SK-N-SH (cell line): ENCODE measurements at regions not wholly inside any gene's neighbourhood (a gene's known extent, or its start where the extent isn't known, plus 50 kb on each side); places are given as distances from the start of the nearest gene placed in this dataset.

ENCODE experiments used
- CTCF ChIA-PET: fragments of 300-600, 350-600 bp; formaldehyde crosslinking; extraction: SDS; loops from one replicate; lab custom pipeline; 2021; lab: Yijun Ruan, JAX
- POLR2A ChIA-PET: fragments of 350-600 bp; sonication (Branson Sonifier 250); formaldehyde crosslinking; extraction: SDS; loops from one replicate; lab custom pipeline; 2020; ENCODE audit warnings: antibody characterized with exemption, inconsistent platforms; lab: Yijun Ruan, JAX
- DNase-seq: peaks from one replicate; pipeline ENCODE4 v3.0.0; 2012
- H2AFZ ChIP-seq: fragments of 200-600 bp; sonication (generic); 2 replicates; pipeline ENCODE4 v1.8.1; 2016; ENCODE audit warnings: antibody characterized with exemption, mild to moderate bottlenecking, low read depth
- H3F3A ChIP-seq: fragments of 200-600 bp; sonication (generic); replicated peaks from 2 replicates; pipeline ENCODE3; 2016; ENCODE audit warnings: antibody characterized with exemption, mild to moderate bottlenecking; ENCODE audit not compliant: insufficient read depth
- H3K27ac ChIP-seq, 2 experiments: fragments of 200-500 bp in 1 of 2; fragments of 200-600 bp in 1 of 2; sonication (Bioruptor generic) in 1 of 2; sonication (generic), shearing (Covaris generic) in 1 of 2; 2 replicates each; pipeline versions ENCODE4 v1.5.1 to v1.6.1; 2014 to 2016; ENCODE audit warnings: low read depth in 2 of 2, inconsistent platforms in 1 of 2, low read length in 1 of 2, mild to moderate bottlenecking in 1 of 2, mixed read lengths in 1 of 2
- H3K27me3 ChIP-seq: fragments of 200-600 bp; sonication (generic), shearing (Covaris generic); 2 replicates; pipeline ENCODE4 v1.6.1; 2016; ENCODE audit warnings: mixed run types; ENCODE audit not compliant: insufficient read depth
- H3K36me3 ChIP-seq, 2 experiments: fragments of 200-500 bp in 1 of 2; fragments of 200-600 bp in 1 of 2; sonication (Bioruptor generic) in 1 of 2; sonication (generic) in 1 of 2; replicated peaks in 1 of 2; 2 replicates each; pipeline versions ENCODE3 to v1.5.1; 2014 to 2016; ENCODE audit warnings: low read length in 1 of 2, mild to moderate bottlenecking in 1 of 2; ENCODE audit not compliant: insufficient read depth in 2 of 2, control insufficient read depth in 1 of 2
- H3K4me1 ChIP-seq, 2 experiments: fragments of 200-500 bp in 1 of 2; fragments of 200-600 bp in 1 of 2; sonication (Bioruptor generic) in 1 of 2; sonication (generic), shearing (Covaris generic) in 1 of 2; 2 replicates each; pipeline versions ENCODE4 v1.5.1 to v1.6.1; 2014 to 2016; ENCODE audit warnings: low read depth in 1 of 2, low read length in 1 of 2, mixed run types in 1 of 2; ENCODE audit not compliant: insufficient read depth in 2 of 2, control insufficient read depth in 1 of 2
- H3K4me2 ChIP-seq: fragments of 200-600 bp; sonication (generic), shearing (Covaris generic); 2 replicates; pipeline ENCODE4 v1.6.1; 2017; ENCODE audit warnings: mixed run types
- H3K4me3 ChIP-seq, 2 experiments: fragments of 200-500 bp in 1 of 2; fragments of 200-600 bp in 1 of 2; sonication (Bioruptor generic) in 1 of 2; sonication (generic), shearing (Covaris generic) in 1 of 2; 2 replicates each; pipeline versions ENCODE4 v1.5.1 to v1.8.1; 2014 to 2016; ENCODE audit warnings: low read depth in 2 of 2, inconsistent platforms in 1 of 2, low read length in 1 of 2, mild to moderate bottlenecking in 1 of 2, mixed read lengths in 1 of 2, moderate library complexity in 1 of 2
- H3K79me2 ChIP-seq: fragments of 200-600 bp; sonication (generic); 2 replicates; pipeline ENCODE4 v1.8.1; 2017; ENCODE audit warnings: mild to moderate bottlenecking; ENCODE audit not compliant: insufficient read depth
- H3K9ac ChIP-seq: fragments of 200-600 bp; sonication (generic); 2 replicates; pipeline ENCODE4 v1.6.1; 2017; ENCODE audit warnings: mixed run types
- H3K9me2 ChIP-seq: fragments of 200-600 bp; sonication (generic); 2 replicates; pipeline ENCODE4 v1.6.1; 2017; ENCODE audit warnings: mixed run types
- H3K9me3 ChIP-seq: fragments of 200-600 bp; sonication (generic); 2 replicates; pipeline ENCODE4 v1.6.1; 2017; ENCODE audit warnings: mixed run types, mild to moderate bottlenecking, moderate library complexity
- H4K20me1 ChIP-seq: fragments of 200-600 bp; sonication (generic); 2 replicates; pipeline ENCODE4 v1.6.1; 2017; ENCODE audit warnings: mild to moderate bottlenecking, mixed run types; ENCODE audit not compliant: insufficient read depth
- ELF1 ChIP-seq: IDR thresholded peaks from 2 replicates; pipeline ENCODE4 v1.4.0; 2012
- EP300 ChIP-seq, 2 experiments: IDR thresholded peaks; 2 replicates each; pipeline versions ENCODE4 v1.4.0 to v1.6.1; 2012; ENCODE audit warnings: borderline replicate concordance in 1 of 2, low read depth in 1 of 2, low read length in 1 of 2
- FOXJ3 ChIP-seq: sonication (generic); formaldehyde crosslinking; IDR thresholded peaks from 2 replicates; pipeline ENCODE4 v1.5.1; 2020; ENCODE audit warnings: mild to moderate bottlenecking, missing genetic modification reagents
- GATA2 ChIP-seq: sonication (generic); formaldehyde crosslinking; IDR thresholded peaks from 2 replicates; pipeline ENCODE4 v1.5.0; 2020; ENCODE audit warnings: mild to moderate bottlenecking, missing genetic modification reagents
- JUND ChIP-seq: IDR thresholded peaks from 2 replicates; pipeline ENCODE4 v1.4.0; 2012
- MXI1 ChIP-seq: IDR thresholded peaks from 2 replicates; pipeline ENCODE4 v1.6.1; 2012; ENCODE audit warnings: mild to moderate bottlenecking, low read depth, low read length, improper control_type of control experiment
- NFIC ChIP-seq: IDR thresholded peaks from 2 replicates; pipeline ENCODE4 v1.4.0; 2012; ENCODE audit warnings: borderline replicate concordance
- POLR2AphosphoS5 ChIP-seq: IDR thresholded peaks from 2 replicates; pipeline ENCODE4 v1.6.1; 2012; ENCODE audit warnings: low read depth, low read length
- RAD21 ChIP-seq: IDR thresholded peaks from 2 replicates; pipeline ENCODE4 v1.6.1; 2012; ENCODE audit warnings: mild to moderate bottlenecking, low read length
- RCOR1 ChIP-seq: fragments of 150-350 bp; IDR thresholded peaks from 2 replicates; pipeline ENCODE4 v1.6.1; 2017; ENCODE audit warnings: antibody characterized with exemption, low read length
- TEAD4 ChIP-seq: IDR thresholded peaks from 2 replicates; pipeline ENCODE4 v1.4.0; 2012; ENCODE audit warnings: mild to moderate bottlenecking, borderline replicate concordance; ENCODE audit not compliant: insufficient read depth
- ZBTB33 ChIP-seq: IDR thresholded peaks from 2 replicates; pipeline ENCODE4 v1.4.0; 2012; ENCODE audit warnings: low read depth, borderline replicate concordance
- WGBS: methylation state at CpG from one replicate; pipeline ENCODE4 v1.1.6; 2017; ENCODE audit warnings: low lambda C conversion rate; 5-methylcytosine and 5-hydroxymethylcytosine counted together
- TF ChIP-seq, protein P1 (sequence below): IDR thresholded peaks from 2 replicates; pipeline ENCODE4 v1.4.0; 2012; ENCODE audit warnings: low read depth, borderline replicate concordance
- TF ChIP-seq, protein P2 (sequence below): fragments of 150-350 bp; IDR thresholded peaks from 2 replicates; pipeline ENCODE4 v1.6.1; 2017; ENCODE audit warnings: antibody characterized with exemption, low read length, low read depth, borderline replicate concordance

DNA sequence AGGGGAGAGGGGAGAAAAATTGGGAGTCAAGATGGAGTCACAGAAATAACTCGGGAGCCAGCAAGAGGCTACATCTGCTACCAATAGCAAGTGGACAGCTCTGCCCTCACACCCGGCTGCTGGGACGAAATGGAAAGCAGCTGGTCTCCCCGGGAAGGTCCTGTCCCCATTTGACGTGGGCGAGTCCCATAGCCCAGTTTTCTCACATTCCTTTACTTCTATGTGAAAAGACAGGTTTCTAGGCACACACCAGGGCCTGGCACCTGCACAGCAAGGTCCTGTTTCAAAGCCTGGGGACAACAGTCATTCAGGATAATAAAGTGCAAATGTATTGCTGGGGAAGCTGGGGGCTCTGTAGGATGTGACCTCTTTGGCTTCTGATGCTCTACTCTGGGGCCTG, 162.6 kb downstream of the OAT start (continued):
- TF ChIP-seq, protein P1, sequence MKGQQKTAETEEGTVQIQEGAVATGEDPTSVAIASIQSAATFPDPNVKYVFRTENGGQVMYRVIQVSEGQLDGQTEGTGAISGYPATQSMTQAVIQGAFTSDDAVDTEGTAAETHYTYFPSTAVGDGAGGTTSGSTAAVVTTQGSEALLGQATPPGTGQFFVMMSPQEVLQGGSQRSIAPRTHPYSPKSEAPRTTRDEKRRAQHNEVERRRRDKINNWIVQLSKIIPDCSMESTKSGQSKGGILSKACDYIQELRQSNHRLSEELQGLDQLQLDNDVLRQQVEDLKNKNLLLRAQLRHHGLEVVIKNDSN = no peak
- no peak for TF ChIP-seq JUND
- TF ChIP-seq FOXJ3 (CRISPR knock-in tag) = no peak
- TF ChIP-seq RCOR1 = no peak
- no peak for TF ChIP-seq ELF1
- no peak for TF ChIP-seq GATA2 (CRISPR knock-in tag)

DNA sequence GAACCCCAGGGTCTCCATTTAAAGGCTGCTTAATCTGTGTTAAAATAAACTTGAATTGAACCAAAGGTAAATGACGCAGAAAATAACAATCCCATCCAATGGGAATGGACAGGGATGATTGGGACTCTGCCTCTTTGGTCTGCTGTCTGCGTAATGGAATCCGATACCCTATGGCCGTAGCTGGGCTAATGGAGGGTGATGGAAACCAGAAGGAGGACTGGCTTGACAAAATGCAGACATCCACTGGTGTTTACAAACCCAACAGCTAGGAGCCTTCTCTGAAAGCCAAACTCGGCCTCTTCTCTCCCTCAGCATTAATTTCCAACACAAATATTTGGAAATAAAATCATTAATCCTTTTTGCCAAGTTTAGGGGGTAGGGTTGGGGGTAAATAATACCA, 162.2 kb upstream of the CHST15 start:
- CTCF ChIA-PET = interaction anchor here (1.0 to 7.0 kb wide), 4 partner anchors 12 to 260 kb away, joined by 3 to 52 read pairs (median 18); no protein-coding TSS in a partner anchor
- Histone ChIP-seq H3K4me1 (peaks cover 0 to 17% of the 10 kb centered on the region in 2 experiments; a peak in 1 of 4 replicates), H3K27me3 (no peaks in the 10 kb centered on the region), H3F3A (no peaks in the 10 kb centered on the region), H2AFZ (no peak overlapping the region), H3K79me2 (no peaks in the 10 kb centered on the region), H3K27ac (no peak overlapping the region), H3K9ac (no peak overlapping the region), H3K36me3 (no peaks in the 10 kb centered on the region), H3K4me3 (no peak overlapping the region), H3K9me2 (no peaks in the 10 kb centered on the region), H3K9me3 (no peaks in the 10 kb centered on the region), H3K4me2 (no peak overlapping the region), H4K20me1 (no peaks in the 10 kb centered on the region)
- WGBS = 36% methylated on average over 5 of the region's 5 CpGs
- TF ChIP-seq TEAD4 (no peak), ZBTB33 (no peak), NFIC (no peak), EP300 (IDR thresholded peaks at IDR 0.05; ENCODE audit: borderline replicate concordance in 1 of 2, low read depth in 1 of 2, low read length in 1 of 2) (peak in 1 of 2 experiments; percentile 32; a peak in 1 of 4 replicates), RAD21 (0 out of 2 replicates have a peak, but pooled peaks have one; percentile 4), POLR2AphosphoS5 (no peak), FOXJ3 (CRISPR knock-in tag) (peak; percentile 67; the same call in 1 of the 2 replicates), MXI1 (no peak), RCOR1 (peak; percentile 54; the same call in 1 of the 2 replicates)
- TF ChIP-seq, protein P2, sequence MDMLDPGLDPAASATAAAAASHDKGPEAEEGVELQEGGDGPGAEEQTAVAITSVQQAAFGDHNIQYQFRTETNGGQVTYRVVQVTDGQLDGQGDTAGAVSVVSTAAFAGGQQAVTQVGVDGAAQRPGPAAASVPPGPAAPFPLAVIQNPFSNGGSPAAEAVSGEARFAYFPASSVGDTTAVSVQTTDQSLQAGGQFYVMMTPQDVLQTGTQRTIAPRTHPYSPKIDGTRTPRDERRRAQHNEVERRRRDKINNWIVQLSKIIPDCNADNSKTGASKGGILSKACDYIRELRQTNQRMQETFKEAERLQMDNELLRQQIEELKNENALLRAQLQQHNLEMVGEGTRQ = no peak
- POLR2A ChIA-PET = no interaction called here
- DNase-seq = peak; percentile 40
